Transverse colon (tissue), 4 donors: ENCODE measurements at regions not wholly inside any gene's neighbourhood (a gene's known extent, or its start where the extent isn't known, plus 50 kb on each side); places are given as distances from the start of the nearest gene placed in this dataset.

ENCODE experiments used
- DNase-seq: peaks from one replicate; pipeline ENCODE4 v3.0.0-alpha.2; 2019
- H3K27ac ChIP-seq, 4 donors: fragments of 200-600 bp; sonication (generic); 2 replicates each; pipeline ENCODE4 v1.5.1; 2016 to 2018; ENCODE audit warnings: inconsistent platforms in 4 of 4
- H3K27me3 ChIP-seq: fragments of 200-600 bp; sonication (generic); 2 replicates; pipeline ENCODE4 v1.5.1; 2017; ENCODE audit warnings: inconsistent platforms
- H3K36me3 ChIP-seq, 4 donors: fragments of 200-600 bp; sonication (generic); 2 replicates each; pipeline ENCODE4 v1.5.1; 2017 to 2019; ENCODE audit warnings: inconsistent platforms in 4 of 4
- H3K4me1 ChIP-seq, 4 donors: fragments of 200-600 bp; sonication (generic); 2 replicates each; pipeline ENCODE4 v1.5.1; 2017 to 2020; ENCODE audit warnings: inconsistent platforms in 4 of 4
- H3K4me3 ChIP-seq, 4 donors: fragments of 200-600 bp; sonication (generic); 1 replicate in 1 of 4; 2 replicates in 3 of 4; pipeline versions ENCODE4 v1.5.1 to v1.6.1; 2017 to 2019; ENCODE audit warnings: inconsistent platforms in 4 of 4
- H3K9me3 ChIP-seq, 2 donors: fragments of 200-600 bp; sonication (generic); 2 replicates each; pipeline ENCODE4 v1.5.1; 2017 to 2019; ENCODE audit warnings: inconsistent platforms in 2 of 2
- CTCF ChIP-seq, 5 experiments: fragments of 200-600 bp in 3 of 5; fragments of 450-650 bp in 2 of 5; sonication (generic) in 3 of 5; IDR thresholded peaks; 1 replicate in 2 of 5; 2 replicates in 3 of 5; pipeline ENCODE4 v1.5.1; 2016 to 2017; ENCODE audit warnings: antibody characterized with exemption in 5 of 5, inconsistent platforms in 3 of 5, mild to moderate bottlenecking in 2 of 5, moderate library complexity in 1 of 5
- EP300 ChIP-seq: sonication (generic); formaldehyde crosslinking; IDR thresholded peaks from one replicate; pipeline ENCODE4 v1.6.1; 2017; ENCODE audit warnings: antibody characterized with exemption, low read depth
- POLR2A ChIP-seq: fragments of 450-650 bp; IDR thresholded peaks from one replicate; pipeline ENCODE4 v1.6.1; 2016; ENCODE audit warnings: antibody characterized with exemption, mild to moderate bottlenecking, moderate library complexity
- POLR2AphosphoS5 ChIP-seq, 3 donors: sonication (generic); formaldehyde crosslinking; IDR thresholded peaks; one replicate each; pipeline ENCODE4 v1.6.1; 2016; ENCODE audit warnings: antibody characterized with exemption in 3 of 3
- WGBS, 2 donors: methylation state at CpG; one replicate each; pipeline ENCODE4 v1.1.5; 2018; ENCODE audit warnings: low coverage in 1 of 2; 5-methylcytosine and 5-hydroxymethylcytosine counted together
- in situ Hi-C, 4 donors: fragments of 200-750 bp; cut with MboI; loops; one replicate each; pipeline versions ENCODE4 v1.15.0 to v1.15.1; 2017; ENCODE audit warnings: low sequenced_read_pairs in 3 of 4, low pct_ligation_motif_present in 1 of 4, low pct_unique_long_range_greater_than_20kb in 1 of 4
- intact Hi-C: fragments of 100-400 bp; cut with DNase I; formaldehyde crosslinking; loops from one replicate; pipeline ENCODE4 v1.15.1; 2023; ENCODE audit warnings: low total_unique reads

DNA sequence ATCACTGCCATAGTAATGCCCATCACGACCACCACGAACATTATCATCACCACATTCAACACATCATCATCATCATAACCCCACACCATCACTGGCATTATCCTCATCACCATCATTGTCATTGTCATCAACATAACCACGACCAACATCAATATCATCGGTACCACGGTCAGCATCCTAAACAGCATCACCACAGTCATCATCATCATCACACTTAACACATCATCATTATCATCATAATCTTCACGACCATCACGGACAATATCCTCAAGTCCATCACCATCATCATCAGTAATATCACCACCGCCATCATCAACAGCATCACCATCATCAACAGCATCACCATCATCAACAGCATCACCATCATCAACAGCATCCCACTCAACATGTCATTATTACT is 70.3 kb downstream of the MBD3L1 start:
- Histone ChIP-seq H3K36me3 (no peaks in the 10 kb centered on the region), H3K27ac (no peak overlapping the region), H3K4me1 (no peaks in the 10 kb centered on the region), H3K4me3 (no peak overlapping the region), H3K9me3 (no peaks in the 10 kb centered on the region), H3K27me3 (no peaks in the 10 kb centered on the region)
- intact Hi-C loops: no loop called here
- no peak for DNase-seq
- TF ChIP-seq POLR2AphosphoS5 (IDR thresholded peaks at IDR 0.05) (no peak), CTCF (IDR thresholded peaks at IDR 0.05) (no peak), EP300 (no peak), POLR2A (no peak)
- in situ Hi-C loops: no loop called here
- 63 to 71% methylated on average over 7 to 8 of the region's 8 CpGs for WGBS, 2 donors

DNA sequence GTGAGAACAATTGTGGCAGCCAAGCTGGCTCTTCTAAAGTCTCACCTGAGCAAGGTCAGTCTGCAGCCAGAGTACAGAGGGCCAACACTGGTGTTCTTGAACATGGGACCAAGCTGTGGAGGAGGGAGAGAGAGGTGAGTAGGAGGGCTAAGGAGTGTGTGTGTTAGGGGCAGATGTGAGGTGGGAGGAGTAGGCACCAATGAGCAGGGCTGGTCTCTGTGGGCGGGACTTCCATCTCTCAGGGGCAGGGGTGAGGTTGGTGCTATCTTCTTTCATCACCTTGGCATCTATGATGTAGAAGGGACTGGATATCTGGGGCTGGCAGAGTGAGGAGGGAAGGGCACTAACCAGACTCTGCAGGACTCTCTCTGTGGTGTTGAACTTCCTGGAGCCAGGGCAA is 72.4 kb downstream of the MBD3L1 start:
- Histone ChIP-seq H3K9me3 (no peaks in the 10 kb centered on the region), H3K27ac (no peak overlapping the region), H3K27me3 (no peaks in the 10 kb centered on the region), H3K36me3 (no peaks in the 10 kb centered on the region), H3K4me3 (no peak overlapping the region), H3K4me1 (no peaks in the 10 kb centered on the region)
- intact Hi-C loops (no loop called here), in situ Hi-C loops (no loop called here)
- DNase-seq: no peak
- WGBS, 2 donors: 25 to 80% methylated on average over 1 of the region's 1 CpG
- TF ChIP-seq EP300 (no peak), POLR2A (no peak), POLR2AphosphoS5 (IDR thresholded peaks at IDR 0.05) (no peak), CTCF (IDR thresholded peaks at IDR 0.05) (no peak)

GRCh38 chr19:8905342-8905741 is 73.2 kb downstream of the MBD3L1 start:
- WGBS, 2 donors: 86 to 88% methylated on average over 2 of the region's 2 CpGs
- DNase-seq: no peak
- Histone ChIP-seq H3K27me3 (no peaks in the 10 kb centered on the region), H3K27ac (no peak overlapping the region), H3K36me3 (no peaks in the 10 kb centered on the region), H3K9me3 (no peaks in the 10 kb centered on the region), H3K4me1 (no peaks in the 10 kb centered on the region), H3K4me3 (no peak overlapping the region)
- TF ChIP-seq POLR2A (no peak), EP300 (no peak), CTCF (IDR thresholded peaks at IDR 0.05) (no peak), POLR2AphosphoS5 (IDR thresholded peaks at IDR 0.05) (no peak)
- in situ Hi-C loops: no loop called here
- intact Hi-C loops: no loop called here

DNA sequence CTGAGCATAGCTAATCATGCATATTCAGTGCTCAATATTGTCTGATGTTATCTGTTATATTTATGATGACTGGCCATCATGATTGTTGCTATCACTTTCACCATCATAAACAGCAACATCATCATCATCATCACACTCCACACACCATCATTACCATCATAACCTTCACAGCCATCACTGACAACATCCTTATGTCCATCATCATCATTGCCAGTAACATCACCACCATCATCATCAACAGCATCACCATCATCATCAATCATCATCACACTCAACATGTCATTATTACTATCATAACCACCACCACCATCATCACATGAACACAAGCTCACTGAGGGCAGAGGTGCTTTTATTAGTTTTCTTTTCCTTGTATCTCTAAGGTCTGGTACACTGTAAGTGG is 75.9 kb downstream of the MBD3L1 start:
- Histone ChIP-seq H3K9me3 (no peaks in the 10 kb centered on the region), H3K36me3 (no peaks in the 10 kb centered on the region), H3K4me1 (no peaks in the 10 kb centered on the region), H3K27ac (no peak overlapping the region), H3K4me3 (no peak overlapping the region), H3K27me3 (no peaks in the 10 kb centered on the region)
- intact Hi-C loops: no loop called here
- TF ChIP-seq EP300: no peak
- no peak for TF ChIP-seq CTCF (IDR thresholded peaks at IDR 0.05)
- no peak for TF ChIP-seq POLR2AphosphoS5 (IDR thresholded peaks at IDR 0.05)
- no peak for TF ChIP-seq POLR2A
- in situ Hi-C loops: no loop called here
- no peak for DNase-seq
